ENCODE measurements at regions not wholly inside any gene's neighbourhood (a gene's known extent, or its start where the extent isn't known, plus 50 kb on each side); places are given as distances from the start of the nearest gene placed in this dataset.

- ChIA-PET CTCF (no interaction called here), POLR2A (no interaction called here)
- DNase-seq (ENCODE audit: low read depth, low spot score) = no peak
- no peak for TF ChIP-seq CTCF (IDR thresholded peaks at IDR 0.05; ENCODE audit: insufficient read depth, low read length, missing control alignments)
- no peak overlapping the region for H3K4me3 ChIP-seq (ENCODE audit: low read depth, low read length)
These were observed 344.9 kb downstream of the CPS1 start for GRCh38 chr2:210901326-210901725.

- TF ChIP-seq CTCF (IDR thresholded peaks at IDR 0.05; ENCODE audit: insufficient read depth, low read length, missing control alignments) = no peak
- CTCF ChIA-PET = no interaction called here
- H3K4me3 ChIP-seq (ENCODE audit: low read depth, low read length) = no peak overlapping the region
- no peak for DNase-seq (ENCODE audit: low read depth, low spot score)
- POLR2A ChIA-PET = no interaction called here
These were observed 356.4 kb downstream of the CPS1 start for GRCh38 chr2:210912779-210913178.

DNA sequence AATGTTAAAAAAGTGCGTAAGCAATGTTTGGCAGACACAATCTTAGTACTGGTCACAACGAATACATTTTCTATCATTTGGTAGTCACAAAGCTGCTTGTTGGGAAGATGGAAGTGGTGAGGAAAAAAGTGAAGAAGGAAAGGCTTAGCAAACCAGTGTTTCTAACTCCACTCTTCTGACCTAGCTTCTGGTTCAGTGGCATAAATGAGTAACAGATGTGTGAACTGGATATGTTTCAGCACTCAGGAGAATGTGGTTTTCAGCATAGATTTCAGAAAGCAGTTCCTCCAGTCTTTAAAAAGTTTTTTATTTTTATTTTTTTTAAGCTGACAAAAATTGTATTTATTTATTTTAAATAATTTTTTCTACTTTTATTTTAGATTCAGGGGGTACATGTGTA, 357.1 kb downstream of the CPS1 start:
- ChIA-PET POLR2A (no interaction called here), CTCF (no interaction called here)
- no peak for TF ChIP-seq CTCF (IDR thresholded peaks at IDR 0.05; ENCODE audit: insufficient read depth, low read length, missing control alignments)
- DNase-seq (ENCODE audit: low read depth, low spot score) = no peak
- no peak overlapping the region for H3K4me3 ChIP-seq (ENCODE audit: low read depth, low read length)

DNA sequence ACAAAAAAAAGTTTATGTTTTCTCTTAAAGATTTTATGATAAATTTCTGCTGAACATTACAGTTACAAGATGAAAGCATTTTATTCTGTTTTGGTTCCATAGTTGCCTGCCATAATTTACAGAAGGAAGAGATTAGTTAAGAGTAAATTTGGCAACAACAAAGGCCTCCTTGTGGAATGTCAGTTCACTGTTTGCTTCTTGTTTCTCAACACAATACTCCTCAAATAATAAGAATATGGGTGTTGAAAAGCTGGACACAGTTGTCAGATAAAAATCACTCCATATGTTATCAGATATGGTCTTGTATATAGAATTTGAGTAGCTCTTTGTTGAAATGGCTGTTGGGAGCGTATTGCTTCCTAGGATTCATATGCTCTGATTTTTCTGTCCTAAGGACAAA, 359.5 kb downstream of the CPS1 start:
- CTCF ChIA-PET = no interaction called here

GRCh38 chr2:210917465-210917864, 361.1 kb downstream of the CPS1 start:
- TF ChIP-seq CTCF (IDR thresholded peaks at IDR 0.05; ENCODE audit: insufficient read depth, low read length, missing control alignments) = no peak
- no peak for DNase-seq (ENCODE audit: low read depth, low spot score)
- no peak overlapping the region for H3K4me3 ChIP-seq (ENCODE audit: low read depth, low read length)
- ChIA-PET CTCF (no interaction called here), POLR2A (no interaction called here)

More for the DNA sequence above, 359.5 kb downstream of the CPS1 start:
- no peak overlapping the region for H3K4me3 ChIP-seq (ENCODE audit: low read depth, low read length)
- no peak for DNase-seq (ENCODE audit: low read depth, low spot score)
- POLR2A ChIA-PET = no interaction called here
- TF ChIP-seq CTCF (IDR thresholded peaks at IDR 0.05; ENCODE audit: insufficient read depth, low read length, missing control alignments) = no peak

DNA sequence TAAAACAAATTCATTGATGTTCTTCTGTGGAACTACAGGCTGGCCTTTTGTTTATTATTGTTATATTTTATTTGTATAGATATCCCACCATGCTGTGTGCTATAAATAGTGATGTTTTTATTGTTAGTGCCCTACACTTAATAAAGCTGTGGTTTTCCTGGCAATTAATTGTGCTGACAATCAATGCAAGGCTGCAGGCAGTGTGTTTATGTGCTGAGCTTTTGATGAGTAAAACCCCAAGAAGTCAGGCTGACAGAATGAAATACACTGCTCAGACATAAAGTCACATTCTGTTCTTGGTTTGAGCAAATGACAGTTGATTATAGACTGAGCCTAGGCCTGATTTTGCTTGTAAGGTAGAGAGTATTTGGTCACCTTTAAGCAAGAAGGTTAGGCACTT, 362.7 kb downstream of the CPS1 start:
- ChIA-PET CTCF (no interaction called here), POLR2A (no interaction called here)
- no peak for TF ChIP-seq CTCF (IDR thresholded peaks at IDR 0.05; ENCODE audit: insufficient read depth, low read length, missing control alignments)
- DNase-seq (ENCODE audit: low read depth, low spot score) = no peak
- H3K4me3 ChIP-seq (ENCODE audit: low read depth, low read length) = no peak overlapping the region
